B cell (primary cell): ENCODE measurements at regions not wholly inside any gene's neighbourhood (a gene's known extent, or its start where the extent isn't known, plus 50 kb on each side); places are given as distances from the start of the nearest gene placed in this dataset.

Experiments used
- CTCF ChIP-seq: fragments of 200-600 bp; IDR thresholded peaks from one replicate; pipeline ENCODE4 v1.8.0; 2022; ENCODE audit warnings: antibody characterized with exemption, mild to moderate bottlenecking
- EZH2 ChIP-seq: IDR thresholded peaks from 2 replicates; pipeline ENCODE4 v1.6.1; 2012; ENCODE audit warnings: borderline replicate concordance, low read depth, mild to moderate bottlenecking, moderate library complexity, low read length; ENCODE audit not compliant: insufficient read depth, poor library complexity, severe bottlenecking

- TF ChIP-seq CTCF (no peak), EZH2 (no peak)
These were observed 54.2 kb upstream of the PTPRS start for GRCh38 chr19:5394551-5395505.
